ENCODE measurements at regions not wholly inside any gene's neighbourhood (a gene's known extent, or its start where the extent isn't known, plus 50 kb on each side); places are given as distances from the start of the nearest gene placed in this dataset.
A peak's percentile ranks its signal among the peaks of the same experiment; 100 is the strongest.

DNA sequence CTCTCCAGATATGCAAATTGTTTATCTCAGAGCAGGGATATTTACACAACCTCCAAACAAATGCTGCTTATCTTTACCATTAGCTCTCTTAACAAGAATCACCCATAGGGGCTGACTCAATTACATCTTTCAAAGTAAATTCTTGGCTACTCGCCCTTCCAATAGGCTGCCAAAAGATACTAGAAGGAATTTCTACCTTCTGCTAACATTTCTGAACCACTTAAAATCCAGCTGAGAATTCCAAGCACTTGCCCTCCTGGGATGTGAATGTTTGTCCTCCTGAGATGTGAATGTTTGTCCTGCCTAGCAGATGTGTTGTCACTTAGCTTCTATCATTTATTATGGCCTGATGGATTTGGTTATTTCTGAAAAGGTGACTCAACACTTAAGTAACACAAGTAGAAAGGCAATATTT, 388.0 kb downstream of the GJA1 start:
- no peak for DNase-seq (ENCODE audit: low read depth)

DNA sequence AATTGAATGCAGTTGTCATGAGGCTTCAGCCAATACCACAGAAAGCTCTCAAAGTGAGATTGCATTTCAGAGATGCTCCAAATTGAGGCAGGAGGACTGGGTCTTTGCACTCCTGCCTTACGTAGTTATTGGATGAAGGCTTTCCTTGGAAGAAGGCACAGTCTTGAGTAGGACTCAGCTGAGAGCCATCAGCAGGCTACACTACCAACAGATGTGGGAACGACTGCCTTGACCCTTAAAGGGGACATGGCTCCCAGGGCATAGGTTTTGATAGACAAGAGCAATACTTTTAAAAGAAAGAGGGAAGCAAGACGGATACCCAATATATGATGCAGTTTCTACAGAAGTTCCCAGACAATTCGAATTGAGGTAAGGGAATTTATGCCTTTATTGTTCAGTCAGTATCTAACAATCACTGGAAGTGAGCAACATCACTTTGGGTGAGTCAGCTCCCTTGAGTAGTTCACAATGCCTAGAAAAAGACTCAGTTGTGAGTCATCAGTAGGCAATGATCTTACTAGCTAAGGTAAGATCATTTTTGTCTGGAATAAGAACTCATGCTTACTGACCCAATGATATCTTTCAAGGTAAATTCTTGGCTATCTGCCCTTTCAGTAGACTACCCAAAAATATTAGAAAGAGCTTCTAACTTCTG, 390.8 kb downstream of the GJA1 start:
- peak; percentile 85 for DNase-seq (ENCODE audit: low read depth)

DNA sequence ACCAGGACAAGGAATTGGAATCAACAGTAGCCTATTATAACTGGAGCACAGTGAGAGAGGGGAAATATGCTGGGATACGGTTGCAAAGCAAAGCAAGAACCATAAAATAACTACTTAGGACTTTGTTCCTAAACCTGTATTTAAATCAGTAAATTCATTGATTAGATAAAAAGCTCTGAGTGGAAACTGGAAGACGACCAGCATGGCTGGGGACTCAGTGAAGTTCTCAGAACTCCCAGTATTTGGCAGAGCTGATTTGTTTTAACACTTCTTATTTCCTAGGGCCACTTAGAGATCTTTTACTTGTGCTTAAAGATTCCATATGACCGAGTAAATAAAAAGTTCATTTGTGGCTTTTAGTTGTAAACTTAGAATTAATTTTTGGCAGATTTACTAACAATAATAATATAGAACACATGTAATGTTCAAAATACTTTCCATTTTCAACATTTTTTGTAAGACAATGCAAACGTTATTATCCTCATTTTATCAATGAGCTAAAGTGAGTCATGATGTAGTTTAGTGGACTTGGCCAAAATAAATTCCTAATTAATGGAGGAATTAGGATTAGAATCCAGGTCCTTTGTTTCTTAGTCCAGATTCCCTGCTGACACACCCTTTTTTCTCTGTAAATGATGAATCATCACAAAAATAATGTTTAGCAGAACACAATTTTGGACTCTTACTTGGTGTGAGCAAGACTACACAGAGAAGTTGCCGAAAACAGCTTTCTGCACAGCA, 392.9 kb downstream of the GJA1 start:
- no peak for DNase-seq (ENCODE audit: low read depth)

DNA sequence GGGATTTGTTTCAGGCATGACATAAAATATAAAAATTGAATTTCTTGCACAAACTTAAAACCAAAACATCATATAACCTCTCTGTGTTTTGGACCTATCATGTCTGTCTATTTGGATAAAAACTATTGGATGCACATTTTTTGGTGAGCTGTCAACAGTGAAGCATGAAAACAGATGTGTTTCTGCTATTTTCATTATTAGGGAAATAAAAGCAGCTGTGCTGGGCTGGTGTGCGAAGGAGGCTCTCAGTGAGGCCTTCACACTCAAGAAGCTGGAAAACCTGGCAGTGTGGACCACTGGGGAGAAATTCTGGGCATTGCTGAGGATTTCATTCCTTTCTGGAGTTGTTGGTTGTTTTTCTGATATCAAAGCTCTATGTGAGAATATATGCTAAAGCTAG, 395.3 kb downstream of the GJA1 start:
- no peak for DNase-seq (ENCODE audit: low read depth)

DNA sequence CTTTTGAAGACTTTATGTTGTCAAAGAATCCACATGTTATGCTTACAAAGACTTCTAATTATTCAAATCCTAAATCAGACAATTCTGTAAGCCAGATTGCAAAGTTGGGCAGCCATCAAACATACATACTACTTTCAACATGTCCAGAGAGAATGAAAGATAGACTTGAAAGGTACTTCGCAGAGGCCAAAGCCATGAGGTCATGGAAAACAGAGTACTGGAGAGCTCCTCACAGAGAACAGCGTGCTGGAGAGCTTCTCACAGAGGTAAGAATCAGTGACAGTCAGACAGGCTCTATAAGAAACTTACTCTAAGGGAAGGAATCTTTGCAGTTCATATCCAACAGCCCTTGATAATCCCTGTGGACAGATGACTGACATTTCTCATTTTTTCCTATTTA, 400.2 kb downstream of the GJA1 start:
- DNase-seq (ENCODE audit: low read depth): no peak

DNA sequence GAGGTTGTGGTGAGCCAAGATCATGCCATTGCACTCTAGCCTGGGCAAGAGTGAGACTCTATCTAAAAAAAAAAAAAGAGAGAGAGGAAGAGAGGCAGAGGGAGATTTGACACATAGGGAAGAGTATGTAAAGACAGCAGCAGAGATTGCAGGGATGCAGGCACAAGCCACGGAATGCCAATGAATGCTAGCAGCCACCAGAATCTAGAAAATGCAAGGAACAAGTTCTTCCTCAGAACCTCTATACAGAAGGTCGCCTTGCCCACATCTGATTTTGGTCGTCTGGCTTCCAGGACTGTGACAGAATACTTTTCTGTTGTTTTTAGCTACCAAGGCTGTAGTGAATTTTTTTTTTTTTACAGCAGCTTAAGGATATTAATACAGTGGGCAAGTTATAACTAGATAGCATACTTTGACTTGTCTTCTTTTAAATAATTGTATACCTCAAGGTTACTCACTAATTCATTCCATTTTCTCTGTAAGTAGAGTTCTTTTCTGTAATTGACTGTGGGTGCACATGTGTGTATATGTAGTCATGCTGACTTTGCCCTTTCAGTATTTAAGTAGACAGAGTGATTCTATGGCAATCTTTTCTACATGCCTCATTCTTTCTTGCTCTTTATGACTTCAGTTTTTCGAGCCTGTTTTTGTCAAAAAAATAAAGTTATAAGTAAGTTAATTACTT, 402.2 kb downstream of the GJA1 start:
- no peak for DNase-seq (ENCODE audit: low read depth)

DNA sequence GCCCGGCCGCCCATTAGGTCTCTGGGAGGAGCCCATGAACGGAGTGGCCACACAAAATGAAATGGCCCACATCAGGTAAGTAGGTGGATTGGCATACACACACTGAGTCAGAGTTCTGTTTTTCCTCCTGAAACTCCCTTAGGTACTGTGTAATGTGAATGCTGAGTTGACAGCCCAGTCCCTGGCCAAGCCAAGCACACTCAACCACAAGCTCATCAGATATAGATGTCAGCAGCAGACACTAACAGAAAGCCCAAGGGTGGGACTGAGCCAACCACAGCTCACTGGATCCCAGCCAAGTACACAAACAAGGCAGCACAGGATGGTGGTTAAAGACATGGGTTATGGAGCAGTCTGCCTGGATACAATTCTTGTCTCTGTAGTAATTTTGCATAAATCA, 403.4 kb downstream of the GJA1 start:
- DNase-seq (ENCODE audit: low read depth): peak; percentile 60

DNA sequence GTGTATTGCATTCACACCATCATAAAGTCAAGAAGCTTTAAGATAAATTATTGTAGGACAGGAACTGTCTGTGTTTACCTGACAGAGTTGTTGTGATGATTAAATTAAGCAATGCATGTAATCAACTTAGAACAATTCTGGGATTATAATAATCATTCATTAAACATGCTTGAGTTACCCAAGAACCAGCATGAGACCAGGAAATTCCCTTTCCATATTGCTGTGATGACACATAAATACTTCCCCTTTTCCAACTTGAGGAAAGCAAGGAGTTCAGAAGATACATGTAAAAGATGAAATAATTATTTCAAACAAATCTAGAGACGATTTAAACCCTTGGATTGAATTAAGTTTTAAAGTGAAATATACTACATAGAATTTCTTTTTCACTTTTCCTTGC, 404.4 kb downstream of the GJA1 start:
- DNase-seq (ENCODE audit: low read depth): no peak

DNA sequence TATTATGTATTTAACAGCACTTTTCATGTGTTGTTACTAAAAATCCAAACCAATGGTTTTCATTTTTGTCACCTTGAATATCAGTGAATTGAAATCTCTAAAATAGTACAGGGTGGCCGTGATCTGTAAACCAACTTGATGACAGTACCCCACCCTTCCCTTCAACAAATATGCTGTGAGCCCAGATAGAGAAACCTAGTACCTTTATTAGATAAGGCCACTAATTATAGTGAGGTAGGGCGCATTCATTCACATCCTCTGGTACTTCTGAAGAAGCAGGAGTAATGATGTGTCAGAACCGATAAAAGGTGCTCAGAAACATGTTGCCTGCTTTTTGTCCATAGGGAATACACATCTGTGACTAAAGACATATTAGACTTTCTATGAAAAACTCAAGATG, 409.5 kb downstream of the GJA1 start:
- DNase-seq (ENCODE audit: low read depth): no peak

DNA sequence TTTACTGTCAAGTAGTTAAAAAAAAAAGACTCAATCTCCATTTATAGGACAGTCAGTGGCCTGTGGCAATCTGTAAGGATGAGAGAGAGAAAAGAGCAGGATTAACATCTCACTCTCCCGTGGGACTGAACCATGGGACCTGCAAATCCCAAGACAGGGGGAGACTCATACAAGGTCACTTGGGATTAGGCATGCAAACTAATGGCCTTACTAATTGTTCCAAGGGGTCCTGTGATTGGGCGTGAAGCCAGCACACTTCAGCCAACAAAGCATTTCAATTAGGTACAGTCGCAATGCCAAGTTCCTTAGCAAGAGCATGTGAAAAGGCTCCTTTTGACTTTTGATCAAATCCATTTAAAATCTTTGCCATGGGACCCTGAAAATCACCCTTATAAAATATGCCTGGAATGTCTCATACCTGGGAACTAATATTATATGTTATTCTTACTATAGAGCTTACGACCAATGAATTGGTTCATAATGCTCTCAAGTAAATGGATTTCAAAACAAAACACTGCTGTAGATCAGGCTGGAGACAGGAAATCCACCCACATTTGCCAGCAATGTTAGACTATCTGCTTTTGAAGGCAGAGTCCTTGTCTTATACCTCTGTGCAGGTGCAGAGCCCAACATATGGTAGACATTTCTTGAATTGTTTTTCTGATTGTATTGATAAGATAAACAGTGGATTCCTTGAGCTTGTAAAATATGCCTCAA, 412.5 kb downstream of the GJA1 start:
- no peak for DNase-seq (ENCODE audit: low read depth)

DNA sequence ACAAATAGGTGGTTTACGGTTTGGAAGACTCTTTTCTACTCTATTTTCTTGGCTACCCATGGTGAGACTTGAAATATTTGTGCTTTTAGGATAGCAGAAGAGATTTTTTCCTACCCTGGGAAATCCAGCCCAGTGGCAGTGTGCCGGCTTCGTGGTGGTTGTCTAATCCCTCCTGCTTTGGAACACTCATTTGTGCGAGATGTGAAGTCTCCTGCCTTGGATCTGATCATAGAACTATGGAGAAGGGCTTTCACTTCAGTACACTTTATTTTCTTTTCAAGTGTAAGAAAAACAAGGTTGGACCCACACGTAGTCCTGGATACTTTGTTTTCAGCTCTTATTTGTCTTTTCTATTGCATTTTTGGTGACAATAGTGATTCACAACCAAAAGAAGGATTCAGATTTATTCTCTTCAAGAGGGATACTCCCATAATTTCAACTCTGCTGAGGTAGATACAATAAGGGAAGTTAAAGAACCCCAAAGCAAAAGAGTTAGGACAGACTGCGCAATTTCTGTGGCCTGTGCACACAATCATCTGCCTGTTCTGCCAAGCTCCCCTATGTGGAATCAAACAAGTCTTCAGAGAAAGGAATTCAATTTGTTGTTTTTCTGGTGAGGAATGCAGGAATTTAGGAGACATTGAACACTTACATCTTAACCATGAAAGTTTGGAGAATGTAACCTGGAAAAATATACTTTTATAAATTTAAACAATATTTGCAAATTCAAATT, 413.2 kb downstream of the GJA1 start:
- DNase-seq (ENCODE audit: low read depth): no peak

DNA sequence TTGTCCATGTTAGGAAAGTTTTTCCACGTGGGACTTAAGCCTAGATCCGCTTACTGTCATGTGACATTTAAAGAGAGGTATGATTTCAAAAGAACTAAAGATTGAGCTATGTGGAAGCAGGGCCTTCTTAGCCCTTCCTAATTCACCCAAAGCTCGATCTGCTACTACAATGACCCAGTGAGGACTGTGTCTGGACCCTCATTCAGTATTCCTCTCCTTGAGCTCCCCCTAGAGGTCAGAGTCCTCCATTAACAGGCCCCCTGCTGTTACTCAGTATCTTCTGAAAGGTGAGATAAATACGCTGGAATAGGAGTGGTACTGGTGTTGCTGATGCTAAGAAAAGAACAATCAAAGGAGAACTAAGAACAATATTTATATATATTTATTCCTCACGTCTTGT, 414.0 kb downstream of the GJA1 start:
- peak; percentile 70 for DNase-seq (ENCODE audit: low read depth)

DNA sequence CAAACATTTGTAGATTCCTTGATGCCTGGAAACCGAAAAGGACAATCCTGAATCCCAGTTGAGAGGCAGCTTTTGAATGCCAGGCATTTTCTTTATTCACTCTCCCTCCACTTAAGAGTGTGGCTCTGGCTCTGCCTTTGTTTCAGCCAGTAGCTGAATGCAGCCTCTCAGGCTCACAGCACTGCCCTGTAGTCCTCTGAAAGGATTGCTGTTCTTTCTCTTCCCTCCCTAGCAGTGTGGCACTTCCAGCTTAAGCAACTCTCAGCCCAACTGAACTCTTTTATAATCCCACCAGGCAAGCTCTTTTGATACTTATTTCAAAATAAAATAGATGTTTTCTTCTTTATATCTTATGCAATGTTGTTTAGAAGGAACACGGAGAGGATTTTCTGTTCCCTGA, 415.6 kb downstream of the GJA1 start:
- no peak for DNase-seq (ENCODE audit: low read depth)

DNA sequence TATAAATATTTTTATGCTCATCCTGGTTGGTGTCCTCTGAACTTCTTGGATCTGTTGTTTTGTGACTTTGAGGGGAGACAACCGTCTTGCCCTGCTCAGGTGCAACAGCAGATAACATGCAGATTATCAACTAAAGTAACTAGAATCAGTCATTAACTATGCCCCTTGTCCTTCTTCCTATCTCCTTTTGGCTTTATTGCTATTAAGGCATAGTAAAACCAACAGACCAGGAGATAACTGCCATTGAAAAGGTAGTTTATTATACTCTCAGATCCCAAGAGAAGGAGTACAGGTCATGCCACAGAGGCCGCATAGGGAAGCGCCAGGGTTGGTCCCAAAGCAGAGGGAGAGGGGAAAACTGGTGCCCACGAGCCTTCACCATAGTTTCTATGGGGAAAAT, 418.2 kb downstream of the GJA1 start:
- no peak for DNase-seq (ENCODE audit: low read depth)

DNA sequence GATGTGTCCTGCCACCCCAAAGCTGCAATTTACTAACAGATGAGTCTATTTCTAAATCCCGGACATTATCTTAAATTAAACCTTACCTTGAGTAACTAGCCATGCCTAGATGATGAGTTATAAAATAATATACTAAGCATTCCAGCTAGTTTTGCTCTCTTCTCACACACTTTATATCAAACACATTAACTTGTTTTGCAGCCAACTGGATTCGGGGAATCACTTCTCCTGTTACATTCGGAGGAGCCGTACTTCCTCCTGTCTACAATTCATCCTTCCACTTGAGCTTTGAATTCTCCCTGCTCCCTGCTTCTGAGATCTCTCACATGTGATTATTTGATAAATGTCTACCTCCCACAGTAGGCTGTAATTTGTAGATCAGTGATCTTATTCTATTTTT, 420.1 kb downstream of the GJA1 start:
- no peak for DNase-seq (ENCODE audit: low read depth)

DNA sequence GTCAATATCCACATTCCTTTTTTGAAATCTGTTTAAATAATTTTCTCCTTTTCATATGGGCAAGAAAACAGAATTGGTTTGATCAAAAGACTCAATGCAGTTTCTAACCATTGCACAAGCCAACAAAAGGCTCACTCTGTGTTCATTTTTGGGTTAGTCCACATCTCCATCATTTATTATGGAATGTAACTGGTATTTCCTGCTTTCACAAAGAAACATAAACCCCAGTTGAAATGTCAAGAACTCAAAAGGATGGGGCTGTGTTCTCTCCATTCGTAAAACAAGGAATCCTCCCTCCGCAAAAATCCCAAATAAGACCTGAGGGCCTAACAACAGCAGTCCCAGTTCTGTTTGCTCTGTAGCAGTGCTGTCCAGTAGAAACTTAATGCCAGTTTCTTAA, 420.9 kb downstream of the GJA1 start:
- DNase-seq (ENCODE audit: low read depth): peak; percentile 23

DNA sequence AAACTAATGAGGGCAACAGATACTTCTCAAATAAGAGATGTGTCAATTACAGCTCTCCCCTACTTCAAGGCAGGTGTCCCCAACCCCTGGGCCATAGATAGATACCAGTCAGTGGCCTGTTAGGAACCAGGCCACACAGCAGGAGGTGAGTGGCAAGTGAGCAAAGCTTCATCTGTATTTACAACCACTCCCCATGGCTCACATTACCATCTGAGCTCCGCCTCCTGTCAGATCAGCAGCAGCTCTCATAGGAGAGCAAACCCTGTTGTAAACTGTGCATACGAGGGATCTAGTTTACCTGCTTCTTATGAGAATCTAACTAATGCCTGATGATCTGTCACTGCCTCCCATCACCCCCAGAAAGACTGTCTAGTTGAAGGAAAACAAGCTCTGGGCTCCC, 422.1 kb downstream of the GJA1 start:
- DNase-seq (ENCODE audit: low read depth): no peak

DNA sequence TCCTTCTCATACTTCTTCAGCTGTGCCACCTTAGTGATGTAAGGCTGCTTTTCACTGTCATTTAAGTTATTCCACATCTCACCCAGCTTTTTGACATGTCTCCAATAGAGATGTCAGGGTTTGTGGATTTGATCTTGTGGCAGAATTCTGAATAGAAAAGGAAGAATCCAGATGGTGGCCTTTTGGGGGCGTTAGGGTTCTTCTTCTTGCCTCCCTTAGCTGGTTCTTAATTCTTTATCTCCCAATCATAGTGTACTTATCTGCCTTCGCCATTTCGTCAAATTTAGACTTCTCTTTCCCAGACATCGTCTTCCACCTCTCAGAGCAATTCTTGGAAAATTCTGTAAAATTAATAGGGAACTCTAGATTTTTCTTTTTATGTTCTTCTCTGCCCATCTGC, 422.9 kb downstream of the GJA1 start:
- DNase-seq (ENCODE audit: low read depth): no peak

DNA sequence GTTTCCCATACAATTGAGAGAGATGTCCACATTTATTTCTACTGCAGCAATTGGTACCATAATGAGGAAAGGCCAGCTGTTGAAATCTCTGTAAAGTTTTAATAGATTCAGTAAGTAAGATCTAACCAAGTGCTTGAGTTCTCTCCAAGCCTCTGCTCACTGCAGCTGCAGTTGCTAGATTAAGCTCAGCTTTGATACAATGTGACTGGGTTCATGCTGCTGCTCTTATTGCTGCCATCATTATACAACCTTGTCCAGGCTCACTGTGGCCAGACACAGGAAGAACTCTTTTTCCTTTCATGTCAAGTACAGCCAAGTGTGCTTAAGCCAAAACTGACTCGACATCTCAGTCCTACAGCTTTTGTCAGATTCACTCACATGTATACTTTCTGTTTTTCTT, 423.5 kb downstream of the GJA1 start:
- DNase-seq (ENCODE audit: low read depth): no peak

DNA sequence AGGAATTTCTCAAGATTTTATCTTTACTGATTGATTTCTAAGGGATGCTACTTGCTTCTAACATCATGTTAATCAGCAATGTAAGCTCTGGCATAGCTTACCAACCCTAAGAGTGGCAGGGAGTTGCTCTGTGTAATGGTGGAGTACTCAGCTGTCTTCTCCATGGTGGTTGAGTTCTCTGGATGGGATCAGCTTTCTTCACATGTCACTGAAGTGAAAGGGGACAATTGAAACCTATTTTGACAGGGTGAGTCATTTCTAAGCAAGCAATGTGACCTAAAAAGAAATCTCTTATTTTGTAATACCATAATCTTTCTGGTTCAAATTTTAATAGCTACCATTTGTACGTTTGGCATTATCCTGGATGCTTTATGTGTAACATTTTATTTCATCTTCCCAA, 430.4 kb downstream of the GJA1 start:
- DNase-seq (ENCODE audit: low read depth): no peak

DNA sequence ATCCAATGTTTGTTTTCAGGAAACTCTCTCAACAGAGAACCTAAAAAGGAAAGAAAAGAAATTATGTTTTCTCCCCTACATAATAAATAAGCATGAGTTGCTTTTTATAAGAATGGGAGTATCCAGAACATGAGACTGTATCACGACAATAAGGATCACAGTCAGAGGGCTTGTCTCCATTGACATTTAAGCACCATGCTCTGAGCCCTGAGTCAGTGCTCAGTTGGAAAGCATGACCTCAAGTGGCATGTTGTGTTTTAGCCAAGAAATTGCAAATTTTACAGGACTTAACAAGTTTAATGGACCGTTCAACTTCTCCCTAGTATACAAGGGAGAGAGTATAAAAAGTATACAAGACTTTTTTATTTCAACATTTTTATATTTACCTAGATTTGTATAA, 431.6 kb downstream of the GJA1 start:
- DNase-seq (ENCODE audit: low read depth): no peak

DNA sequence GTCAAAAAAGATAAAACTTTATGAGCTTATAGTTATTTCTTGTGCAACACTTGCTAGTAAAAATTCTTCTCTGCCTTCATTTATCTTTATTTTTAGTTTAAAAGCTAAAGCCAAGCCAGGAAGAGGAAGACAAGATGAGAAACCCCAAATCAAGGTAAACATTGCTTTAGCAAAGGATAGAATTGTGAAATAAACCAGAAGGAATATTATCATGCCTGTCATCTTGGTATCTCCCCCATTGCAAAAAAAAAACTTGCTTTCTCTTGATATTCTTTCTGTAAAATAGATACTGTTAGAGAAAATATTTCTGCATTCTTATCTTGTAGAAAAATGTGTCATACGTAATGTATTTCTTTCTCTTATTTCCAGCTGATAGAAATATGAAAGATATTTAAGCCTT, 432.8 kb downstream of the GJA1 start:
- DNase-seq (ENCODE audit: low read depth): no peak

All from stromal cell of bone marrow (primary cell).